Activated CD4-positive, alpha-beta T cell treated with anti-CD3 and anti-CD28 coated beads, Interleukin-2, amount 10 ng/mL, durations not matched to agents 7 days and 5 days (primary cell): ENCODE measurements at regions not wholly inside any gene's neighbourhood (a gene's known extent, or its start where the extent isn't known, plus 50 kb on each side); places are given as distances from the start of the nearest gene placed in this dataset.

Experiments used
- CTCF ChIA-PET: fragments of 350-600 bp; sonication (Branson Sonifier 250); formaldehyde crosslinking; loops from one replicate; lab custom pipeline; 2021; ENCODE audit warnings: antibody characterized with exemption; lab: Charles Lee
- POLR2A ChIA-PET: fragments of 350-600 bp; sonication (Branson Sonifier 250); formaldehyde crosslinking; loops from one replicate; lab custom pipeline; 2021; ENCODE audit warnings: antibody characterized with exemption; lab: Charles Lee
- DNase-seq: peaks from one replicate; pipeline ENCODE4 v3.0.0-alpha.2; 2020
- H3K27ac Mint-ChIP-seq: one replicate; pipeline ENCODE4 v1.8.0; 2021; ENCODE audit warnings: mild to moderate bottlenecking, moderate library complexity, mixed read lengths
- H3K27me3 Mint-ChIP-seq: one replicate; pipeline ENCODE4 v1.8.0; 2021; ENCODE audit warnings: mixed read lengths
- H3K36me3 Mint-ChIP-seq: one replicate; pipeline ENCODE4 v1.8.0; 2021; ENCODE audit warnings: low read depth, mixed read lengths
- H3K4me1 Mint-ChIP-seq: one replicate; pipeline ENCODE4 v1.8.0; 2021; ENCODE audit warnings: mixed read lengths
- H3K4me3 Mint-ChIP-seq: one replicate; pipeline ENCODE4 v1.8.0; 2021; ENCODE audit warnings: mild to moderate bottlenecking, moderate library complexity, mixed read lengths
- H3K9me3 Mint-ChIP-seq: one replicate; pipeline ENCODE4 v1.8.0; 2021; ENCODE audit warnings: mixed read lengths

DNA sequence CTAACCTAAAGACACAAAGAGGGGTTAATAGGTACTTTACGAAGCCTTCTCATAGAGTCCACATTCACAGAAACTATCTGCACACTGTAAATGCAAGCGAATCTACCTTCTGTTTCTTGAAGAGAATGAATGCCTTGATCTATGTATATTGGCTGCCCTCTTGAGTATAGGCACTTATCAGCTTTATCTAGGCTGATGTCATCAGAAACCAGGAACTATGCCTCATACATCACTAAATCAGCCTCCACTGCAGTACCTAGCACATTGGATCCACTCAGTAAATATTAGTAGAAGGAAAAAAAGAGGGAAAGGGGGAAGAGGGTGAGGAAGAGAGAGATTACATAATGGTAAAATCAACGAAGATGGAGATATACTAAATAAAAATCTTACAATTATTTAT is 477.1 kb downstream of the CAAP1 start:
- no peak overlapping the region for H3K27ac Mint-ChIP-seq
- ChIA-PET POLR2A (no interaction called here), CTCF (no interaction called here)
- H3K36me3 Mint-ChIP-seq = no peaks in the 10 kb centered on the region
- DNase-seq = no peak
- no peaks in the 10 kb centered on the region for H3K9me3 Mint-ChIP-seq
- no peaks in the 10 kb centered on the region for H3K27me3 Mint-ChIP-seq
- H3K4me3 Mint-ChIP-seq = no peak overlapping the region
- no peaks in the 10 kb centered on the region for H3K4me1 Mint-ChIP-seq

DNA sequence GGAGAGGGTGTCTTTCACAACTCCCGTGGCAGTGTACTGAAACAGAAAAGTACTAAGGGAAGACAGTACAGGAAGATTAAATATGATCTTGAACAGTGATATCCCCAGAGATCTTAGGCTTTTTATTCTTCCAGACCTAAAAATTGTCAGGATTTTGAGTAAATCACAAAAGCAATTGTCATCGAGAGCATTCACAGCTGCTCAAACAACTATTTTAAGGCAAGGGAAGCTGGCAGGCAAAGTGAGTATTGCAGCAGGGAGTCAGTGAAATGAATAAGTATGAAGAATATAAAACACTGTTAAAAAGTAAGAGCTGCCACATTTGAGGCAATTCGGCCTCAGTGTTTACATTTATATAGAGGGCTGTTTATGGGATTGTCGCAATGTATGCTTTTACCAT is 479.0 kb downstream of the CAAP1 start:
- no peaks in the 10 kb centered on the region for H3K36me3 Mint-ChIP-seq
- CTCF ChIA-PET = no interaction called here
- H3K4me3 Mint-ChIP-seq = no peak overlapping the region
- POLR2A ChIA-PET = no interaction called here
- no peaks in the 10 kb centered on the region for H3K4me1 Mint-ChIP-seq
- no peak overlapping the region for H3K27ac Mint-ChIP-seq
- H3K27me3 Mint-ChIP-seq = no peaks in the 10 kb centered on the region
- DNase-seq = no peak
- peaks cover 3% of the 10 kb centered on the region for H3K9me3 Mint-ChIP-seq

DNA sequence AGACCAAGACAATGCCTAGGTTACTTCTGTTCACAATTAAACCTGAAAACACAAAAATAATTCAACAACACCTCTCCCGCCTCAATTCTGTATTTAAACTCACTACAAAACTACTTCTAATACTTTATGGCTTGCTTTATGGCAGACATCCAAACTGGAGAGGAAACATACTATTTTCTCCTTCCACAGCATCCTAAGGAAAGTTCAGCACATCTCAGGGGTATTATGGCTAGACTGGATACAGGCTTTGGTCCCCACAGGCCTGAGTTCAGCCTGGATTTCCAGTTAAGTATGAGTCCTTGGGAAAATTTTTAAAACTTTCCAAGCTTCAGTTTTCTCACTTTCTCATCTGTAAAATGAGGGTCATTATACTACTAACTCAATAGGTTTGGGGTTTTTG is 480.2 kb downstream of the CAAP1 start:
- Mint-ChIP-seq H3K4me3 (no peak overlapping the region), H3K4me1 (no peaks in the 10 kb centered on the region), H3K9me3 (peaks cover 3% of the 10 kb centered on the region), H3K36me3 (no peaks in the 10 kb centered on the region), H3K27ac (no peak overlapping the region), H3K27me3 (no peaks in the 10 kb centered on the region)
- DNase-seq = no peak
- CTCF ChIA-PET = no interaction called here
- POLR2A ChIA-PET = no interaction called here

DNA sequence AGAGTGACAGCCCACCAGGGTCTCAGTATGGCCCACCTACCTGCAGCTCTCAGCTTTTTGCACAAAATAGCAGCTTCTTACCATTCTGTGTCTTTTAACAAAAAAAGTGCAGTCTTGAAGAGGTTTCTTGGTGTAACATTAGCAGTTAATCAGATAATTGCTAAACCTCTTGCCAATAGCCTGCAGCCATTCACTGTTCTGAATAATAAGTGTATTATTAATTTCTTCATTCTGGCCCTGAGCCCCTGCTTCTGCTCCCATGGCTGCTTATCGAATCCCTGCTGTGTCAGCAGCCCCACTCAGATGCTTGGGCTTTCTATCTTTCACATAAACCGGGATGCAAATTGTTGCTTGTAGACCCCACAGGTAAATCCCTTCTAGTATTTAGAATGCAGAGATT is 485.9 kb downstream of the CAAP1 start:
- Mint-ChIP-seq H3K9me3 (peaks cover 3% of the 10 kb centered on the region), H3K36me3 (no peaks in the 10 kb centered on the region)

DNA sequence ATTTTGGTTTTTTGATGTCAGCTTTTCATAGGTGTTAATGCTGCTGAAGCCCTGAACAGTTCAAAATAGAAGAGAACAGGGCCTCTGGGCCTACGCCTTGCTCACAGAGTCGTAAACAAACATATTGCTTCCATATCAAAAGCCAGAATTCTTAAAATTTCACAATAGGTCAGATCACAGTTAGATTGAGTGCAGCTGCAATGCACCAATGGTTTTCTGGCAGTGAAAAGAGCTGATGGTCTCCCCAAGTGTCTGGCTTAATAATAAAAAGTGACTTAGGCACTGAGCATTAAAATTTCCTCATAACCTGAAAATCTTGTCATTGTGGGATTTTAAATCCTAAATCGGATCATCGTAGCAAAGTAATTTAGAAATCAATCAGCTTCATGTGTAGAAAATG is 493.0 kb downstream of the CAAP1 start:
- no peaks in the 10 kb centered on the region for H3K9me3 Mint-ChIP-seq
- DNase-seq = no peak
- H3K27me3 Mint-ChIP-seq = no peaks in the 10 kb centered on the region
- ChIA-PET CTCF (no interaction called here), POLR2A (no interaction called here)
- H3K27ac Mint-ChIP-seq = no peak overlapping the region
- no peaks in the 10 kb centered on the region for H3K4me1 Mint-ChIP-seq
- H3K4me3 Mint-ChIP-seq = no peak overlapping the region
- no peaks in the 10 kb centered on the region for H3K36me3 Mint-ChIP-seq

More for the DNA sequence above, 485.9 kb downstream of the CAAP1 start:
- Mint-ChIP-seq H3K4me3 (no peak overlapping the region), H3K4me1 (no peaks in the 10 kb centered on the region), H3K27me3 (no peaks in the 10 kb centered on the region), H3K27ac (no peak overlapping the region)
- ChIA-PET CTCF (no interaction called here), POLR2A (no interaction called here)
- DNase-seq = no peak

DNA sequence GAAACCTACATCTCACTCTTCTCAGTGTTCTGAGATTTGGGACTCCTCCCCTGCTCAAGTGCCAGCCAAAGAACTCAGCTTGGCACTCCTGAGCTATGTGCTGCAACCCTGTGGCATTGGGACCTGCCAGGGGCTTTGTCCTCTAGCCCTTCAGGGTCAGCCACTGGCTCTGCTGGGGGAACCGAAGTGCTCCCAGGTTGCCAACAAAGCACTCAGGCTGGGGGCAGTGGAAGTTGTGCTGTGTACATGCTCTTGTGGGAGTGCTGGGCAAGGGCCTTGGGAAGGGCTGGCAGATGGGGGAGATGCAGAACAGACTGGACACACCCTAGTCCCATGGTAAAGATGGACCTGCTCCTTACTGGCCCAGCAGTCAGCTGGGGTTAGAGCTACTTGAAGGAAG is 498.6 kb downstream of the CAAP1 start:
- Mint-ChIP-seq H3K27me3 (no peaks in the 10 kb centered on the region), H3K27ac (no peak overlapping the region), H3K9me3 (peaks cover 12% of the 10 kb centered on the region), H3K4me3 (no peak overlapping the region), H3K36me3 (no peaks in the 10 kb centered on the region), H3K4me1 (no peaks in the 10 kb centered on the region)
- no peak for DNase-seq
- CTCF ChIA-PET = no interaction called here
- POLR2A ChIA-PET = no interaction called here

DNA sequence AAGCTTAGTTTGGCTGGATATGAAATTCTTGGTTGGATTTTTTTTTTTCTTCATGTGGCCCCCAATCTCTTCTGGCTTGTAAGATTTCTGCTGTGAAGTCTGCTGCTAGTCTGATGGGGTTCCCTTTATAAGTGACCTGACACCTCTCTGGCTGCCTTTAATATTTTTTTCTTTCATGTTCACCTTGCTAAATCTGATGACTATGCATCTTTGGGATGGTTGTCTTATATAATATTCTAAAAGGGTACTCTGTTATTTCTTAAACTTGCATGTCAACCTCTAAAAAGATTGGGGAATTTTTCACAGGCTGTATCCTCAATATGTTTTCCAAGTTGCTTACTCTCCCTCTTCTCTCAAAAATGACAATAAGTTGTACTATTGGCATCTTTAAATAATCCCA is 500.0 kb downstream of the CAAP1 start:
- CTCF ChIA-PET = no interaction called here
- Mint-ChIP-seq H3K4me3 (no peak overlapping the region), H3K36me3 (no peaks in the 10 kb centered on the region), H3K27ac (no peak overlapping the region), H3K9me3 (peaks cover 17% of the 10 kb centered on the region), H3K4me1 (no peaks in the 10 kb centered on the region), H3K27me3 (no peaks in the 10 kb centered on the region)
- DNase-seq = no peak
- POLR2A ChIA-PET = no interaction called here

DNA sequence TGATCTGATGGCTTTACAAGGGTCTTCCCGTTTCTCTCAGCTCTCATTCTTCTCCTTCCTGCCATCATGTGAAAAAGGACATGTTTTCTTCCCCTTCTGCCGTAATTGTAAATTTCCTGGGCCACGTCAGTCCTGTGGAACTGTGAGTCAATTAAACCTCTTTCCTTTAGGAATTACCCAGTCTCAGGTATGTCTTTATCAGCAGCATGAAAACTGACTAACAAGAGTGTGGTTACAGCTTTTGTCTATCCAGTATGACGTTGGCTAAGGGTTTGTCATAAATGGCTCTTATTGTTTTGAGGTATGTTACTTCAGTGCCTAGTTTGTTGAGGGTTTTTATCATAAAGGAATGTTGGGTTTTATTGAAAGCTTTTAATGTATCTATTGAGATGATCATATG is 501.6 kb downstream of the CAAP1 start:
- Mint-ChIP-seq H3K4me1 (no peaks in the 10 kb centered on the region), H3K9me3 (peaks cover 18% of the 10 kb centered on the region), H3K36me3 (no peaks in the 10 kb centered on the region), H3K27me3 (no peaks in the 10 kb centered on the region), H3K27ac (no peak overlapping the region), H3K4me3 (no peak overlapping the region)
- ChIA-PET CTCF (no interaction called here), POLR2A (no interaction called here)
- no peak for DNase-seq

DNA sequence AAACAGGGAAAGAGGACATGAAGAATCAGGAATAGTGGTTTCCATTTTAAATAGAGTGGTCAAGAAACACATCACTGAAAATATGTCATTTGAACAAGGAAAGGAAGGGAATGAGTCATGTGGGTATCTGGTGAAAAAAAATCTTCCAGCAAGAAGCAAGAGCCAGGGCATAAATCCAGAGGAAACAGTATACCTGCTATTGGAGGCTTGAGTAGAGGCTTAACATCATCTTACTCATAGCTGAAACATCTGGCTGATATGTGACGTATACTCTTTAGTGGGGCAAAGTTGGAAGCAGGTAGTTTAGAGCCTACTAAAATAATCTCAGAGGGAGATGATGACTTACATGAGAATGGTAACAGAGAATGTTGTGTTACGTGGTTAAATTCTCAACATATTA is 517.2 kb downstream of the CAAP1 start:
- Mint-ChIP-seq H3K27ac (no peak overlapping the region), H3K4me1 (no peaks in the 10 kb centered on the region), H3K9me3 (peaks cover 8% of the 10 kb centered on the region), H3K4me3 (no peak overlapping the region), H3K36me3 (no peaks in the 10 kb centered on the region), H3K27me3 (no peaks in the 10 kb centered on the region)
- POLR2A ChIA-PET = no interaction called here
- no peak for DNase-seq
- CTCF ChIA-PET = no interaction called here

DNA sequence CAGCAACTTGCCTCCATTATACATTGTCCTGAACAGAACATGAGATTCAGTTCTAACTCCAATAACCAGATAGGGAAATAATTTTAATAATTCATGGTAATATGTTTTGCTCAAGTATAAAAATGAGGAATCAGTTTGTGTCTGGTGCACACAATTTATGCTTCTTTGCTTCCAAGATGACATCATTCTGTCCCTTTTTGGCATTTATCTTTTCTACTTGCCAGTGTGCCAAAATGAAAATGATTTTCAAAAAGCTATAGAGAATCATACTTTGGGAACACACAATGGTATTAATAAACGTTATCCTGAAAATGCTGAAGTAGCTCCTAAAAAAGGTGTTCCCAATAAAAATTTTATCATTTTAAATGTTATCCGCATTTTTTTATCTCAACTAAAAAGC is 519.0 kb downstream of the CAAP1 start:
- POLR2A ChIA-PET = no interaction called here
- H3K4me1 Mint-ChIP-seq = no peaks in the 10 kb centered on the region
- CTCF ChIA-PET = no interaction called here
- no peak overlapping the region for H3K27ac Mint-ChIP-seq
- no peaks in the 10 kb centered on the region for H3K36me3 Mint-ChIP-seq
- H3K4me3 Mint-ChIP-seq = no peak overlapping the region
- peaks cover 5% of the 10 kb centered on the region for H3K9me3 Mint-ChIP-seq
- DNase-seq = no peak
- H3K27me3 Mint-ChIP-seq = no peaks in the 10 kb centered on the region

DNA sequence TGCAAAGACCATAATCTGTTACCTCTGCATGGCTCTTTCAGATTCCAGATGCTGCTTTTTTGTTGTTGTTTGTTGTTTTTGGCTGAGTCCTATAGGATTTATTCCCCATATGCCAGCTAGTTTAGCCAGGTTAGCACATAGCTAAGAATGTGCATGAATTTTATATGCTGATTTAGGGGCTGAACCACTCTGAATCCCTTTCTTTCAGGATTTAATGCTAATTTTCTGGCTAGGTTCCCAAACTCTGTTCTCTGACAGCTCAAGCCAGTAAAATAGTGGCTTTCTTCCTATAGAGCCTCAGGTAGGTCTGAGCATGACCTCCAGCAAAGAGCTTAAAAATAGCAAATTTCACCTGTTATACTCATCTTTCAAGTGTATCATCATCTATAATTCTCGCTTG is 521.4 kb downstream of the CAAP1 start:
- DNase-seq = no peak
- CTCF ChIA-PET = no interaction called here
- H3K27ac Mint-ChIP-seq = no peak overlapping the region
- peaks cover 4% of the 10 kb centered on the region for H3K9me3 Mint-ChIP-seq
- POLR2A ChIA-PET = no interaction called here
- no peak overlapping the region for H3K4me3 Mint-ChIP-seq
- H3K4me1 Mint-ChIP-seq = no peaks in the 10 kb centered on the region
- H3K27me3 Mint-ChIP-seq = no peaks in the 10 kb centered on the region
- H3K36me3 Mint-ChIP-seq = no peaks in the 10 kb centered on the region

DNA sequence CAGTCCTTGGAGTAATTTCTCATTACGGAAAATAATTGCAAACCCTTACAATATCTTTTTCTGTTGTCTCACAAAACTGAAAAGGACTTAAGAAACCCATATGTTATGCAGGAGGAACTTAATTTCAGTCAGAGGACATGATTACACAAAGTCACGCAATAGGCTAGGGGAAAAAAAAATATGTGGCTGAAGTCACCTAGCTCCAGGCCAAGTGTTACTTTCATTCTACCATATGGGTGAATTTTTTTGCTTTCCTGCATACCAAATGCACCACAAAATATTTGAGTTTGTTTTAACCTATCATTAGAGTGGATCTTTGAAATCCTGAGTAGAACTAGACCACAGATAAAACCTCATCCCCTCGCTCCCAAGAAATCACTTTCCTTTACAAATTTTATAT is 523.5 kb downstream of the CAAP1 start:
- Mint-ChIP-seq H3K36me3 (no peaks in the 10 kb centered on the region), H3K27ac (no peak overlapping the region), H3K4me3 (no peak overlapping the region), H3K27me3 (no peaks in the 10 kb centered on the region), H3K9me3 (peaks cover 3% of the 10 kb centered on the region), H3K4me1 (no peaks in the 10 kb centered on the region)
- no peak for DNase-seq
- POLR2A ChIA-PET = no interaction called here
- CTCF ChIA-PET = no interaction called here

DNA sequence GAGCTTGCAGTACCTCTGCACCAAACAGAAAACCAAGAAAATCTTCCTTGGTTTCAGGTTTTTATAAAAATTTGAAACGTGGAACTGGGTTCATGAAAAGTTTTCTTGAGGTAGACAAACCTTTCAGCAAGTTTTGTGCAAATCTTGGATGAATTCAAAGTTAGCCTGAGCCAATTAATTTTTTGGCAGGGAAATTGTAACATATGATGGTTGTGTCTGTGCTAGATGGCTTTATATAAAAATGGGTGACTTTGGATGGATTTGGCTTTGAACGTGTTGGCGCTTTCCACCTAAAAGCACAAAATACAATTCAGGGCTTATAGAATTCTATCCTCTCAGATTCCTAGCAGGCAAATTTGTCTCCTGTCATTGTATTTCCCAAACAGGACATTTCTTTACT is 524.4 kb downstream of the CAAP1 start:
- DNase-seq = no peak
- no peaks in the 10 kb centered on the region for H3K36me3 Mint-ChIP-seq

DNA sequence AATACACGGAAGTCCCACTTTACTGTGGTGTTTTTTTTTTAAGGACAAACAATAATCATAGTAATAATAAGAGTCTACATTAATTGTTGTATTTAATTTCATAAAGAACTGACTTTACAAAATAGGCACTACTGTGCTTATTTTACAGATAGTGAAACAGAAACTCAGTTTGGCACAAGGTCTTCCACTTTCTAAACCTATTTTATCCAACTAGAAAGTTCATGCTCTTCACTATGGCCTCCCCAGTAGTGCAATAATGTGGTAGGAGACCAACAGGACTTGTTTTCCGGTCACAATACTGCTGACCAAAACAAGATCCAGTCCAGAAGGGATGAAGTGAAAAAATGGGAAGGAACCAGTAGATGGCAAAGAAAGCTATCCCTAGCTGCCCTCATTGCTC is 531.6 kb downstream of the CAAP1 start:
- Mint-ChIP-seq H3K4me3 (no peak overlapping the region), H3K36me3 (no peaks in the 10 kb centered on the region), H3K27ac (no peak overlapping the region), H3K27me3 (no peaks in the 10 kb centered on the region), H3K4me1 (no peaks in the 10 kb centered on the region), H3K9me3 (peaks cover 9% of the 10 kb centered on the region)
- POLR2A ChIA-PET = no interaction called here
- no peak for DNase-seq
- CTCF ChIA-PET = interaction anchor here (0.6 kb wide), 1 partner anchor 9 kb away, joined by 3 read pairs; no protein-coding TSS in a partner anchor

More for the DNA sequence above, 524.4 kb downstream of the CAAP1 start:
- H3K4me3 Mint-ChIP-seq = no peak overlapping the region
- H3K27ac Mint-ChIP-seq = no peak overlapping the region
- POLR2A ChIA-PET = no interaction called here
- no peaks in the 10 kb centered on the region for H3K4me1 Mint-ChIP-seq
- no peaks in the 10 kb centered on the region for H3K27me3 Mint-ChIP-seq
- CTCF ChIA-PET = no interaction called here
- H3K9me3 Mint-ChIP-seq = peaks cover 3% of the 10 kb centered on the region
